ENCODE measurements at regions not wholly inside any gene's neighbourhood (a gene's known extent, or its start where the extent isn't known, plus 50 kb on each side); places are given as distances from the start of the nearest gene placed in this dataset.

DNA sequence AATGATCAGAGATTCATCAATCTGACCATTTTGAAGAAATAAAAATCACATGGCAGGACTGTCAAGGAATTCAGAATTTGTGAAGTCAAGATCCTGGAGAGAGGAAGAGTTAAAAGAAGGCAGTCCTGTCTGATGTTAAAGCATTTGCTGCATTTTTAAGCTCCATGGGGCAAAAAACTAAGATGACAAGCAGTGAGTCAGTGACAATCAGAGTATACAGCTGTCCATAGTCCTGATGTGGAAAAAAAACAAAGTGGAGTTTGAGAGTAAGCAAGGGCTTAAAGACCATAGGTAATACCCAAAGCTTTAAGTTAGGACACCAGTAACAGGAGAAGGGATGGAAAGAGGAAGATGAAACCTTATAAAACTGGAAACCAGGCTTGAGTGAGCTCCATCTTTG, 412.7 kb upstream of the ANKRD30A start:
- H3K4me3 ChIP-seq (replicated peaks; ENCODE audit: low read depth, low read length), result no peak overlapping the region
- no peak for DNase-seq (ENCODE audit: low read depth)
- TF ChIP-seq, protein P1, sequence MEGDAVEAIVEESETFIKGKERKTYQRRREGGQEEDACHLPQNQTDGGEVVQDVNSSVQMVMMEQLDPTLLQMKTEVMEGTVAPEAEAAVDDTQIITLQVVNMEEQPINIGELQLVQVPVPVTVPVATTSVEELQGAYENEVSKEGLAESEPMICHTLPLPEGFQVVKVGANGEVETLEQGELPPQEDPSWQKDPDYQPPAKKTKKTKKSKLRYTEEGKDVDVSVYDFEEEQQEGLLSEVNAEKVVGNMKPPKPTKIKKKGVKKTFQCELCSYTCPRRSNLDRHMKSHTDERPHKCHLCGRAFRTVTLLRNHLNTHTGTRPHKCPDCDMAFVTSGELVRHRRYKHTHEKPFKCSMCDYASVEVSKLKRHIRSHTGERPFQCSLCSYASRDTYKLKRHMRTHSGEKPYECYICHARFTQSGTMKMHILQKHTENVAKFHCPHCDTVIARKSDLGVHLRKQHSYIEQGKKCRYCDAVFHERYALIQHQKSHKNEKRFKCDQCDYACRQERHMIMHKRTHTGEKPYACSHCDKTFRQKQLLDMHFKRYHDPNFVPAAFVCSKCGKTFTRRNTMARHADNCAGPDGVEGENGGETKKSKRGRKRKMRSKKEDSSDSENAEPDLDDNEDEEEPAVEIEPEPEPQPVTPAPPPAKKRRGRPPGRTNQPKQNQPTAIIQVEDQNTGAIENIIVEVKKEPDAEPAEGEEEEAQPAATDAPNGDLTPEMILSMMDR (IDR thresholded peaks at IDR 0.05; ENCODE audit: low read length, missing control alignments), result no peak

DNA sequence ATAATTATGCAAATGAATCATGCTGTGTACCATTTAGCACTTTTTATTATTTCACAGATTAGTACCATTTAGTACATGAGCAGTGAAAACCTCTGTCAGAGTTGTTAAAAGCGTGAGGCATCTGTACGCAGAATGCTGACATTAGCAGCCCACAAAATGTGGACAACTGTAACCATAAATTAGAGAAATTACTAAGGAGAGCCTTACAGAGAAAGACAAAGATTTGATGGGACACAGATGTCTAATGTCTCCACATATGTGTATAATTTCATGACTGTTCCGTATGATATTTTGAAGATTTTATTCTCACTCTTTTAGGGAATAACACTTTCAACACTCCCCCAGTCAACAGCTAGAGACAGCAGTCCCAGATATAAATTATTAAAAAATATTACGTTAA, 414.0 kb upstream of the ANKRD30A start:
- DNase-seq (ENCODE audit: low read depth), result no peak
- TF ChIP-seq, protein P1 (IDR thresholded peaks at IDR 0.05; ENCODE audit: low read length, missing control alignments), result no peak
- H3K4me3 ChIP-seq (replicated peaks; ENCODE audit: low read depth, low read length), result no peak overlapping the region

DNA sequence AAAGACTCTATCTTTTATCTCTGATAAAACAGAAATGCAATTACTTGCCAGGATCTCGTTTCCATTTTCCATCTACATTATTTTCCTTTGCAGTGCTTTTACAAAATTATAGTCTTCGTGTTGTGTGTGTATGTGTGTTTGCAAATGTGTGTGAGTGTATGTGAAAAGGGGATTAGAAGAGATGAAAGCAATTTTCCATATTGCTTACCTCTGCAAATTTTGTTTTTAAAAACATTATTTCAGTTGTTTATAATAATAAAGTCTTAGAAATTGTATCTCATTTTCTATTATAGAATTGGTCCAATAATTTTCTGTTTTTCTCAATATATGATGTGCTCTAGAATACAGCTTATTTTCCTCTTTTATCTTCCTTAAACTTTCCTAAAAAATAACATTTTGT, 421.3 kb upstream of the ANKRD30A start:
- no peak overlapping the region for H3K4me3 ChIP-seq (replicated peaks; ENCODE audit: low read depth, low read length)
- DNase-seq (ENCODE audit: low read depth), result no peak
- TF ChIP-seq, protein P1 (IDR thresholded peaks at IDR 0.05; ENCODE audit: low read length, missing control alignments), result no peak

DNA sequence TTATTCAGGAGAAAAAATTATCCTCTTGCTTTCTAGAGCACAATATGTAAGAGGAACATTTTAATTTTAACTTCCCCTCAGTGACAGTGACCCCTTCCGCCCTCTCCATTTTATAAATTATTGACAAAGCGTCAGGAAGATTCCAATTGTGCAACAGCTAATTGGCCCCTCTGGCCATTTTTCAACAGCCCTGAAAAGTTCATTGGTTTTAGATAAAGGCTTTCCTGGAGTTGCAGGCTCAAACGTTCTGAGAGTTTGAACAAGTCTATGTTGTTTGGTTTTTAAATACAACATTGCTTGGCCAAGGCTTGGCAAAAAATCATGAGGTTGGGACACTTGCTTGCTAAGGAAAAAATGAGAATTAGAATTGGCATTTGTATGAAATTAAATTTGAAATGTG, 422.2 kb upstream of the ANKRD30A start:
- TF ChIP-seq, protein P1 (IDR thresholded peaks at IDR 0.05; ENCODE audit: low read length, missing control alignments), result no peak
- H3K4me3 ChIP-seq (replicated peaks; ENCODE audit: low read depth, low read length), result no peak overlapping the region
- no peak for DNase-seq (ENCODE audit: low read depth)

DNA sequence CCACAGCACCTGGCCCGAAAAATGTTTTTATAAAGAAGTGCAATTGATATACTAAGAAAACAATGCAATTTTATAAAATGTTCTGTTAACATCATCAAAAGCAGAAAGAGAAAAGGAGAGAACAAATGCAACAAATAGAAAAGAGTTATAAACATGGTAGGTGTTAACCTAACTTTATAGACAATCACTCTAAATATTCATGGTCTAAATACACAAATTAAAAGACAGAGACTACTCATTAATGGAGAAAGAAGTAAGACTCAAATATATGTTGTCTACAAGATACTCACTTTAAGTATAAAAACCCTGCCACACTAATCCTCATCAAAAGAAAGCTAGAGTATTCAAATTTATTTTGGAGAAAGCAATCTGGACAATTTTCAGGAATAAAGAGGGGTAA, 425.3 kb upstream of the ANKRD30A start:
- no peak for DNase-seq (ENCODE audit: low read depth)
- TF ChIP-seq, protein P1 (IDR thresholded peaks at IDR 0.05; ENCODE audit: low read length, missing control alignments), result no peak
- H3K4me3 ChIP-seq (replicated peaks; ENCODE audit: low read depth, low read length), result no peak overlapping the region

DNA sequence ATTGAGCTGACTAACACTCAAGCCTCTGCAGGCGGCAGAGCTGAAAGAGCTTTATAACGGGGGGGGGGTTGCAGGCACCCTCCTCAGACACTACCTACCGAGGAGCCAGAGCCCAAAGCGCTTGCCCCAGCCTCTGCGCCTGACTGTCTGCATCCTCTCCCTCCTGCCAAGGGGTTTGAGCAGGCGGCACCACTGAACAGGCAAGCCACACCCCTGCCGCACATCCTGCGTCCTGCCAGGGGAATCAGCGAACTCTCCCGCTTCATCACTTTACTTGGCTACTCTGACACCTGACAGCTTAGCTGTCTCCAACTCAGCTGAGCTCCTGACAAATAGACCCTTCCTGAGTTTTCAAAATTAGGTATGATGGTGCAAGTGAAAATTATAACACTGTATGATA, 432.6 kb upstream of the ANKRD30A start:
- no peak overlapping the region for H3K4me3 ChIP-seq (replicated peaks; ENCODE audit: low read depth, low read length)
- TF ChIP-seq, protein P1 (IDR thresholded peaks at IDR 0.05; ENCODE audit: low read length, missing control alignments), result no peak
- no peak for DNase-seq (ENCODE audit: low read depth)

DNA sequence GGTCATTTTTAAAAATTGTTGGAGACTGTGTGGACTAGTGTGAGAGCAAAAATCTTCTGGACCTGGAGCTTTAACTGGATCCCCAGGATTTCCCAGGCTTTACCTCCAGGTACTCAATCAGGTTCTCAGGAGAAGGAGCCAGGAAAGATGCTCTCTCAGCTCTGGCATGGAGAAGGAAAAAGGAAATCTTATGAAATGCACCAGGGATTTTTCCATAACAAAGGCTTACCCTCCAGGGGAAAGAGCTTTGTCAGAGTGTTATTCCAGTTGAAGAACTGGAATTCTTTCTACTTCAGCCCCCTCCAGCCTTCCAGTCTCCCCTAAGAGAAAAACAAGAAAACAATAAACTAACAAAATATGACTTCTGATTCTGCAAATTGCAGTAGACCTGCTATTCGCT, 436.7 kb upstream of the ANKRD30A start:
- TF ChIP-seq, protein P1 (IDR thresholded peaks at IDR 0.05; ENCODE audit: low read length, missing control alignments), result no peak
- no peak for DNase-seq (ENCODE audit: low read depth)
- H3K4me3 ChIP-seq (replicated peaks; ENCODE audit: low read depth, low read length), result no peak overlapping the region
